Right ventricle myocardium inferior (tissue), 1 donor: ENCODE measurements at regions not wholly inside any gene's neighbourhood (a gene's known extent, or its start where the extent isn't known, plus 50 kb on each side); places are given as distances from the start of the nearest gene placed in this dataset.
"Not testable (repeated sequence)": the region's sequence is repeated elsewhere in the genome, so short reads cannot be mapped to it uniquely, and the experiment has no call there.

Source experiments
- ATAC-seq: fragments of 200-7000 bp; cut with Tn5 transposase; one replicate; pipeline ENCODE4 v1.9.1; 2020; ENCODE audit warnings: mild to moderate bottlenecking, moderate library complexity
- DNase-seq: peaks from one replicate; pipeline ENCODE4 v3.0.0; 2021; ENCODE audit errors: missing footprints
- intact Hi-C: fragments of 100-400 bp; cut with DNase I; formaldehyde crosslinking; loops from one replicate; pipeline ENCODE4 v1.11.0; 2022
- donor health status: DM: no; HTN: yes; CAD: no; lungs with severe emphysema.

GRCh38 chrX:2640436-2641150 is 50.5 kb upstream of the CD99 start:
- ATAC-seq = no peak
- no peak for DNase-seq
- intact Hi-C loops = loop anchor here (5.0 kb wide), 1 partner anchor 172 kb away; no protein-coding TSS in a partner anchor

GRCh38 chrX:2638279-2638678 is 52.8 kb upstream of the CD99 start:
- ATAC-seq = no peak
- no peak for DNase-seq
- intact Hi-C loops = no loop called here

- DNase-seq = no peak
- ATAC-seq = no peak
- intact Hi-C loops = no loop called here
Measured at GRCh38 chrX:2635342-2635741, 55.8 kb upstream of the CD99 start.

GRCh38 chrX:2632533-2633504 is 58.3 kb upstream of the CD99 start:
- ATAC-seq = no peak
- no peak for DNase-seq
- intact Hi-C loops = no loop called here

- DNase-seq (no peak), ATAC-seq (no peak)
- intact Hi-C loops = no loop called here
Measured at GRCh38 chrX:2631743-2632532, 59.2 kb upstream of the CD99 start.

- not testable (repeated sequence) for ATAC-seq
Measured at GRCh38 chrX:2630935-2631742, 60.0 kb upstream of the CD99 start.

GRCh38 chrX:2630008-2630934 is 60.8 kb upstream of the CD99 start:
- ATAC-seq, DNase-seq, intact Hi-C loops: not testable (repeated sequence)

More at GRCh38 chrX:2630935-2631742, 60.0 kb upstream of the CD99 start:
- intact Hi-C loops, DNase-seq: not testable (repeated sequence)

GRCh38 chrX:2629316-2630007 is 61.6 kb upstream of the CD99 start:
- intact Hi-C loops = loop anchor here (5.0 kb wide), 1 partner anchor 982 kb away; no protein-coding TSS in a partner anchor
- DNase-seq (no peak), ATAC-seq (no peak)

- ATAC-seq (no peak), DNase-seq (no peak)
- intact Hi-C loops = loop anchor here (5.0 kb wide), 1 partner anchor 982 kb away; no protein-coding TSS in a partner anchor
Measured at GRCh38 chrX:2628751-2629315, 62.3 kb upstream of the CD99 start.

- ATAC-seq (no peak), DNase-seq (no peak)
- intact Hi-C loops = loop anchor here (5.0 kb wide), 1 partner anchor 980 kb away; no protein-coding TSS in a partner anchor
Measured at GRCh38 chrX:2627272-2627867, 63.7 kb upstream of the CD99 start.

GRCh38 chrX:2626750-2627149 is 64.3 kb upstream of the CD99 start:
- ATAC-seq (no peak), DNase-seq (no peak)
- intact Hi-C loops = loop anchor here (5.0 kb wide), 1 partner anchor 979 kb away; no protein-coding TSS in a partner anchor

GRCh38 chrX:2620576-2620975 is 70.5 kb upstream of the CD99 start:
- ATAC-seq (no peak), DNase-seq (no peak)
- intact Hi-C loops = no loop called here

GRCh38 chrX:2618516-2618915 is 72.6 kb upstream of the CD99 start:
- ATAC-seq = no peak
- no peak for DNase-seq
- intact Hi-C loops = no loop called here

GRCh38 chrX:2614911-2615310 is 76.2 kb upstream of the CD99 start:
- ATAC-seq = peak; percentile 72
- intact Hi-C loops = no loop called here

GRCh38 chrX:2610246-2611170 is 80.6 kb upstream of the CD99 start:
- no peak for DNase-seq
- intact Hi-C loops = no loop called here
- ATAC-seq = no peak

More at GRCh38 chrX:2614911-2615310, 76.2 kb upstream of the CD99 start:
- no peak for DNase-seq
